ENCODE measurements at regions not wholly inside any gene's neighbourhood (a gene's known extent, or its start where the extent isn't known, plus 50 kb on each side); places are given as distances from the start of the nearest gene placed in this dataset.

- Mint-ChIP-seq H3K27ac (no peak overlapping the region), H3K27me3 (ENCODE audit: low read depth) (no peaks in the 10 kb centered on the region), H3K36me3 (ENCODE audit: insufficient read depth in 1 of 3, low read depth in 3 of 3) (no peaks in the 10 kb centered on the region; a peak in 2 of 7 replicates), H3K4me1 (no peaks in the 10 kb centered on the region; a peak in 1 of 4 replicates), H3K9me3 (peaks cover 0 to 6% of the 10 kb centered on the region in 2 experiments; a peak in 3 of 5 replicates), H3K4me3 (no peak overlapping the region)
- no peaks in the 10 kb centered on the region for H3K9me3 ChIP-seq (ENCODE audit: control insufficient read depth, low read depth, low read length)
- no peak overlapping the region for H2AK5ac ChIP-seq (ENCODE audit: insufficient read length, low read length)
- no peak overlapping the region for H4K91ac ChIP-seq (ENCODE audit: insufficient read length, low read depth, low read length)
- H3K4me2 ChIP-seq (ENCODE audit: insufficient read depth, insufficient read length, low read length), result no peak overlapping the region
- no peak overlapping the region for H3K4ac ChIP-seq (ENCODE audit: low read depth, low read length)
- no peak overlapping the region for H2BK12ac ChIP-seq (ENCODE audit: insufficient read length, low read depth, low read length)
- H2AFZ ChIP-seq (ENCODE audit: low read length), result no peak overlapping the region
- no peak overlapping the region for H3T11ph ChIP-seq (ENCODE audit: low read length)
- no peak overlapping the region for H3K27ac ChIP-seq (ENCODE audit: insufficient read length, low read depth, low read length)
- TF ChIP-seq CTCF (conservative IDR thresholded peaks at IDR 0.05), result no peak
- no peak overlapping the region for H3K14ac ChIP-seq (ENCODE audit: insufficient read depth, low read length)
- no peak overlapping the region for H2BK20ac ChIP-seq (ENCODE audit: low read depth, low read length, poor library complexity, severe bottlenecking)
- H4K20me1 ChIP-seq (ENCODE audit: control insufficient read depth, insufficient read depth, insufficient read length), result no peaks in the 10 kb centered on the region
- no peak overlapping the region for H2BK15ac ChIP-seq (ENCODE audit: low read depth, low read length)
- H3K23me2 ChIP-seq (ENCODE audit: insufficient read length, low read depth, low read length, poor library complexity, severe bottlenecking), result no peaks in the 10 kb centered on the region
- H3K56ac ChIP-seq (ENCODE audit: insufficient read length, low read depth, low read length), result no peak overlapping the region
- no peak overlapping the region for H3K9ac ChIP-seq (ENCODE audit: extremely low read depth, insufficient read length, low read length)
- H3K4me1 ChIP-seq (ENCODE audit: insufficient read depth, low read length), result no peaks in the 10 kb centered on the region
- no peaks in the 10 kb centered on the region for H3K27me3 ChIP-seq (ENCODE audit: insufficient read depth, low read length)
- no peak overlapping the region for H4K5ac ChIP-seq (ENCODE audit: insufficient read length, low read depth, low read length)
- H3K79me2 ChIP-seq (ENCODE audit: insufficient read depth, low read length), result no peaks in the 10 kb centered on the region
- no peak overlapping the region for H2BK5ac ChIP-seq (ENCODE audit: insufficient read length, low read length)
- H2BK120ac ChIP-seq (ENCODE audit: low read depth, low read length, poor library complexity, severe bottlenecking), result no peak overlapping the region
- H3K79me1 ChIP-seq (ENCODE audit: insufficient read depth, low read depth, low read length, poor library complexity, severe bottlenecking), result no peaks in the 10 kb centered on the region
- no peak overlapping the region for H3K18ac ChIP-seq (ENCODE audit: insufficient read length, low read depth, low read length)
- H3K23ac ChIP-seq (ENCODE audit: insufficient read length, low read depth, low read length), result no peak overlapping the region
- no peak overlapping the region for H4K8ac ChIP-seq (replicated peaks; ENCODE audit: insufficient read length, low read depth, low read length)
- DNase-seq, result no peak
Measured at GRCh38 chr17:59502800-59503199, 62.6 kb upstream of the DHX40 start.
